ENCODE measurements at regions not wholly inside any gene's neighbourhood (a gene's known extent, or its start where the extent isn't known, plus 50 kb on each side); places are given as distances from the start of the nearest gene placed in this dataset.
"Not testable (repeated sequence)": the region's sequence is repeated elsewhere in the genome, so short reads cannot be mapped to it uniquely, and the experiment has no call there.

- H3K4me1 ChIP-seq (ENCODE audit: insufficient read depth, low read length); H3K27ac Mint-ChIP-seq; intact Hi-C loops (cut with micrococcal nuclease); H3K36me3 ChIP-seq (ENCODE audit: insufficient read depth, low read length); H3K9me3 ChIP-seq (ENCODE audit: control insufficient read depth in 1 of 2, low read length in 2 of 2); DNase-seq; H3K4me1 Mint-ChIP-seq; H3K4me3 Mint-ChIP-seq; H3K27me3 ChIP-seq (ENCODE audit: insufficient read depth, low read length); POLR2A ChIA-PET (ENCODE audit: partially characterized antibody); H3K36me3 Mint-ChIP-seq; H3K27me3 Mint-ChIP-seq; CTCF ChIA-PET (ENCODE audit: partially characterized antibody); H3K27ac ChIP-seq (ENCODE audit: low read depth, low read length); H3K4me3 ChIP-seq (ENCODE audit: low read length in 2 of 2): not testable (repeated sequence)
- H3K9me3 Mint-ChIP-seq: peaks cover 0 to 17% (median 5%) of the 10 kb centered on the region in 8 donors
These were observed 112.2 kb downstream of the MAD2L1 start for GRCh38 chr4:119954487-119954886.

- DNase-seq: no peak
- Mint-ChIP-seq H3K36me3 (no peaks in the 10 kb centered on the region), H3K27me3 (no peaks in the 10 kb centered on the region), H3K9me3 (peaks cover 0 to 4% (median 0%) of the 10 kb centered on the region in 8 donors), H3K4me3 (no peak overlapping the region), H3K27ac (no peak overlapping the region), H3K4me1 (no peaks in the 10 kb centered on the region)
- H3K4me3 ChIP-seq (ENCODE audit: low read length in 2 of 2): no peak overlapping the region
- H3K27ac ChIP-seq (ENCODE audit: low read depth, low read length): no peak overlapping the region
- no peaks in the 10 kb centered on the region for H3K36me3 ChIP-seq (ENCODE audit: insufficient read depth, low read length)
- POLR2A ChIA-PET (ENCODE audit: partially characterized antibody): no interaction called here
- intact Hi-C loops (cut with micrococcal nuclease): no loop called here
- no peaks in the 10 kb centered on the region for H3K4me1 ChIP-seq (ENCODE audit: insufficient read depth, low read length)
- CTCF ChIA-PET (ENCODE audit: partially characterized antibody): no interaction called here
- H3K9me3 ChIP-seq (ENCODE audit: control insufficient read depth in 1 of 2, low read length in 2 of 2): no peaks in the 10 kb centered on the region
- H3K27me3 ChIP-seq (ENCODE audit: insufficient read depth, low read length): no peaks in the 10 kb centered on the region
These were observed 120.3 kb downstream of the MAD2L1 start for GRCh38 chr4:119946359-119946758.

- ChIA-PET POLR2A (ENCODE audit: partially characterized antibody) (no interaction called here), CTCF (ENCODE audit: partially characterized antibody) (no interaction called here)
- intact Hi-C loops (cut with micrococcal nuclease): no loop called here
- Histone ChIP-seq H3K4me1 (ENCODE audit: insufficient read depth, low read length) (no peaks in the 10 kb centered on the region), H3K27me3 (ENCODE audit: insufficient read depth, low read length) (no peaks in the 10 kb centered on the region), H3K27ac (ENCODE audit: low read depth, low read length) (no peak overlapping the region), H3K36me3 (ENCODE audit: insufficient read depth, low read length) (no peaks in the 10 kb centered on the region), H3K4me3 (ENCODE audit: low read length in 2 of 2) (no peak overlapping the region), H3K9me3 (ENCODE audit: control insufficient read depth in 1 of 2, low read length in 2 of 2) (no peaks in the 10 kb centered on the region)
- Mint-ChIP-seq H3K27ac (no peak overlapping the region), H3K27me3 (peaks cover 0 to 4% of the 10 kb centered on the region in 2 donors), H3K9me3 (peaks cover 0 to 6% (median 0%) of the 10 kb centered on the region in 8 donors), H3K4me1 (no peaks in the 10 kb centered on the region), H3K36me3 (no peaks in the 10 kb centered on the region), H3K4me3 (no peak overlapping the region)
- DNase-seq: no peak
These were observed 123.8 kb downstream of the MAD2L1 start for GRCh38 chr4:119942806-119943205.

- Mint-ChIP-seq H3K27ac (no peak overlapping the region), H3K9me3 (peaks cover 0 to 4% (median 0%) of the 10 kb centered on the region in 8 donors), H3K36me3 (no peaks in the 10 kb centered on the region), H3K27me3 (peaks cover 0 to 4% of the 10 kb centered on the region in 2 donors), H3K4me3 (no peak overlapping the region), H3K4me1 (no peaks in the 10 kb centered on the region)
- H3K36me3 ChIP-seq (ENCODE audit: insufficient read depth, low read length): no peaks in the 10 kb centered on the region
- ChIA-PET POLR2A (ENCODE audit: partially characterized antibody) (no interaction called here), CTCF (ENCODE audit: partially characterized antibody) (no interaction called here)
- H3K4me1 ChIP-seq (ENCODE audit: insufficient read depth, low read length): no peaks in the 10 kb centered on the region
- intact Hi-C loops (cut with micrococcal nuclease): no loop called here
- no peak overlapping the region for H3K4me3 ChIP-seq (ENCODE audit: low read length in 2 of 2)
- no peaks in the 10 kb centered on the region for H3K9me3 ChIP-seq (ENCODE audit: control insufficient read depth in 1 of 2, low read length in 2 of 2)
- no peak overlapping the region for H3K27ac ChIP-seq (ENCODE audit: low read depth, low read length)
- H3K27me3 ChIP-seq (ENCODE audit: insufficient read depth, low read length): no peaks in the 10 kb centered on the region
- no peak for DNase-seq
These were observed 126.1 kb downstream of the MAD2L1 start for GRCh38 chr4:119940557-119940956.

- Histone ChIP-seq H3K36me3 (ENCODE audit: insufficient read depth, low read length) (no peaks in the 10 kb centered on the region), H3K27me3 (ENCODE audit: insufficient read depth, low read length) (no peaks in the 10 kb centered on the region), H3K27ac (ENCODE audit: low read depth, low read length) (no peak overlapping the region), H3K9me3 (ENCODE audit: control insufficient read depth in 1 of 2, low read length in 2 of 2) (no peaks in the 10 kb centered on the region), H3K4me1 (ENCODE audit: insufficient read depth, low read length) (no peaks in the 10 kb centered on the region), H3K4me3 (ENCODE audit: low read length in 2 of 2) (no peak overlapping the region)
- intact Hi-C loops (cut with micrococcal nuclease): no loop called here
- ChIA-PET POLR2A (ENCODE audit: partially characterized antibody) (no interaction called here), CTCF (ENCODE audit: partially characterized antibody) (no interaction called here)
- Mint-ChIP-seq H3K27ac (no peak overlapping the region), H3K27me3 (peaks cover 0 to 4% of the 10 kb centered on the region in 2 donors), H3K4me1 (no peaks in the 10 kb centered on the region), H3K4me3 (no peak overlapping the region), H3K9me3 (peaks cover 0 to 4% (median 0%) of the 10 kb centered on the region in 8 donors), H3K36me3 (no peaks in the 10 kb centered on the region)
- no peak for DNase-seq
These were observed 127.3 kb downstream of the MAD2L1 start for GRCh38 chr4:119939071-119939995.

GRCh38 chr4:119937746-119938145 is 128.9 kb downstream of the MAD2L1 start:
- CTCF ChIA-PET (ENCODE audit: partially characterized antibody): no interaction called here
- H3K9me3 ChIP-seq (ENCODE audit: control insufficient read depth in 1 of 2, low read length in 2 of 2): no peaks in the 10 kb centered on the region
- intact Hi-C loops (cut with micrococcal nuclease): no loop called here
- Mint-ChIP-seq H3K9me3 (peaks cover 0 to 4% (median 0%) of the 10 kb centered on the region in 8 donors), H3K4me1 (no peaks in the 10 kb centered on the region), H3K36me3 (no peaks in the 10 kb centered on the region), H3K27ac (no peak overlapping the region), H3K4me3 (no peak overlapping the region), H3K27me3 (peaks cover 0 to 4% of the 10 kb centered on the region in 2 donors)
- POLR2A ChIA-PET (ENCODE audit: partially characterized antibody): no interaction called here
- no peaks in the 10 kb centered on the region for H3K27me3 ChIP-seq (ENCODE audit: insufficient read depth, low read length)
- no peaks in the 10 kb centered on the region for H3K36me3 ChIP-seq (ENCODE audit: insufficient read depth, low read length)
- no peak overlapping the region for H3K4me3 ChIP-seq (ENCODE audit: low read length in 2 of 2)
- DNase-seq: no peak
- H3K27ac ChIP-seq (ENCODE audit: low read depth, low read length): no peak overlapping the region
- H3K4me1 ChIP-seq (ENCODE audit: insufficient read depth, low read length): no peaks in the 10 kb centered on the region

- POLR2A ChIA-PET (ENCODE audit: partially characterized antibody): no interaction called here
- no peak overlapping the region for H3K4me3 Mint-ChIP-seq
- H3K36me3 Mint-ChIP-seq: no peaks in the 10 kb centered on the region
- H3K9me3 Mint-ChIP-seq: peaks cover 0 to 4% (median 0%) of the 10 kb centered on the region in 8 donors
- H3K4me1 Mint-ChIP-seq: no peaks in the 10 kb centered on the region
- no peak overlapping the region for H3K27ac ChIP-seq (ENCODE audit: low read depth, low read length)
- H3K4me3 ChIP-seq (ENCODE audit: low read length in 2 of 2): no peak overlapping the region
- DNase-seq: no peak
- H3K36me3 ChIP-seq (ENCODE audit: insufficient read depth, low read length): no peaks in the 10 kb centered on the region
- no peaks in the 10 kb centered on the region for H3K27me3 ChIP-seq (ENCODE audit: insufficient read depth, low read length)
- intact Hi-C loops (cut with micrococcal nuclease): no loop called here
- no peaks in the 10 kb centered on the region for H3K4me1 ChIP-seq (ENCODE audit: insufficient read depth, low read length)
- CTCF ChIA-PET (ENCODE audit: partially characterized antibody): no interaction called here
- no peak overlapping the region for H3K27ac Mint-ChIP-seq
- no peaks in the 10 kb centered on the region for H3K9me3 ChIP-seq (ENCODE audit: control insufficient read depth in 1 of 2, low read length in 2 of 2)
- H3K27me3 Mint-ChIP-seq: peaks cover 1 to 4% of the 10 kb centered on the region in 2 donors
These were observed 133.0 kb downstream of the MAD2L1 start for GRCh38 chr4:119933606-119934005.
